NCI-H226 (cell line): ENCODE measurements at regions not wholly inside any gene's neighbourhood (a gene's known extent, or its start where the extent isn't known, plus 50 kb on each side); places are given as distances from the start of the nearest gene placed in this dataset.

Source experiments
- DNase-seq: peaks from one replicate; pipeline ENCODE4 v3.0.0-alpha.2; 2015

DNA sequence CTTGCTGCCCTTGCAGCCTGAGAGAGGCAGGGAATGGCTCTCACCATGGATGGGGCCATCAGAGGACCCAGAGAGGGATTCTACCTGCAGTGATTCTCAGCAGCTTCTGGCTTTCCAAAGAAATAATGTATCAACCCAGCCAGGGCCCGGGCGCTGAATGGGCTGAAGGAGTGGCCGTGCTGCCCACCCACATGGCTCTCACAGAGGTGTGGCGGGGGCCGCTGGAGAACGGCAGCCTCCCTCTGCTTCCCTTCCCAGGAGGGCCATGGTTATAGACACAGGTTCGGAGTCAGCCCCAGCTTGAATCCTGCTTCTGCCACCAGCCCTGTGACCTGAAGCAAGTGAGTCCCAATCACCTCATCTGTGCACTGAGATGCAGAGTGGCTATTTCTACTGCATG lies 82.7 kb downstream of the THAP12 start:
- no peak for DNase-seq

DNA sequence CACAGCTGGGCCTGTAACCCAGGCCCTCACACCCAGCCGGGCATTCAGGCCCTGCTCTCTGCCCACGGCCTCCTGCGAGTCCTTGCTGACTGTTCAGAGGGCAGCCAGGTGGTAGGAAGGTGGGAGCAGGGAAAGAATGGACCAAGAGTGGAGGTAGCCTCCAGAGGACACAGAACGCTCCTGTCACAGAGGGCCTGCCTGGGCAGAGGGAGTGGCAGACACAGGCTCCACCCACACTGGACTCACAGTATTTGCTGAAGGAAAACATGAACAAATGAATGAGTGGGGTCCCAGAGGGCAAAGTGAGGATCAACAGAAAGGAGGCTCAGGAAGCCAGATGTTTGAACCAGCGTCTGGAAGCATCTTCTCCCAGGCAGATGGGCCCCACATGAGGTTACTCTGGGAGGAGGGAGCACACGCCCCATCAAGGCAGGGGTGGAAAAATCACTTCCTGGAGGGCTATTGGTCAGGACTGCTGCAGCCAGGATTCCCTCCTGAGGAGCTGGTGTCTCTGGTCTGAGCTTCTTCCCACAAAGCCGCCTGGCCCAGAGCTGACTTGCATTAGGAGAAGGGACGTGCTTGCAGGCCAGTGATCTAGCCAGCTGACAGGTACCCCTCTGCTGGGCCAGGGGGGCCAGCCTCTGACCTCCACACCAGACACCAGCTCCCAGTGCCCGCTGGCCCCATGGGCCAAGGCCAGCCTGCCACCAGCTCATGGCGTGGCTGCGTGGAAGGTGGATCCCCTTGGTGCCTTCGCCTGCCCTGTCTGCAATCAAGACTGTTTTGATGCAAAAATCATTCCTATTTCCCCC lies 84.0 kb downstream of the THAP12 start:
- DNase-seq = no peak

DNA sequence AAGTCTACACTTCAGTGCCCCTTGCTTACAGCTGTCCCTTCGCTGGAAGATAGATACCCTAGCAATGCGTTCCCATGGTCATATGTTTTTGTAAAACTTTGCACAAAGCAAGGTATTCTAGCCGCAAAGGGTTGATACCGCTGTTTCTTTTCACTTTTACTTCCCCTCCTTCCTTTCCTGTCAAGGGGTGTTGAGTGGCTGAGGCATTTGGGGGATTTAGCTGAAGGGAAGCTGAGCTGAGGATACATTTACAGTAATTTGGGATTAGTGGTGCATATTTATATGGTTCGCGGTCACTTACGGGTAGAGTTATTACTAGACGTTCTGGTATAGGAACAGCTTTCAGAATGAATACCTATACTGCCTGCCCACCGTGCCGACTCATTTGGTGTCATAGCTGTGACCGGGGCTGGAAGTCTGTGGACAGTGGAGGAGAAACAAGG lies 86.9 kb upstream of the WNT11 start:
- no peak for DNase-seq

DNA sequence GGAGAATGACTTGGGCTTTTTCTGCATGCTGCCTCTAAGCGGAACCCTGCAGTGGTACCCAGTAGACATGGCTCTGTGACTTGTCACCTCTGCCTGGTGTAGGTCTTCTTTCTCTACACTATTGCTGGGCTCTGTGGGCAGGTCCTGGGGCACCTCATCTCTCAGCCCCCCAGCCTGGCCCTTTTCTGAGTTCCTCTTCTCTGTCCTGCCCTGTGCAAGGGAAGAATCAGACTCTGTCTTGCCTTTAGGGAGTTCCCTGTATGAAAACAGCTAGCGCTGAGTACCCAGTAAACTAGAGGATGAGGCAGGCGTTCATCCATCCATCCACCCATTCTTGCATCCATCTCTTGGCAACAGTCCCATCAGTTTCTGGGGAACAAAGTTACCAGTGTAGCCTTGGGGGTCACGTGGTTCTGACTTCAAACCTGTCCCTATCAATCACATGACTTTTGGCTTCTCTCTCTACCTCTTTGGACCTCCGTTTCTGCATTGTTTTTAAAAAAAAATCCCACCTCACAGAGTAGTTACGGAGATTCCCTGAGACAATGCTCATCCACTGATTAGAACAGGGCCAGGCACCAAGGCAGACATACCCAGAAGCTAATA lies 86.4 kb upstream of the WNT11 start:
- DNase-seq = no peak

DNA sequence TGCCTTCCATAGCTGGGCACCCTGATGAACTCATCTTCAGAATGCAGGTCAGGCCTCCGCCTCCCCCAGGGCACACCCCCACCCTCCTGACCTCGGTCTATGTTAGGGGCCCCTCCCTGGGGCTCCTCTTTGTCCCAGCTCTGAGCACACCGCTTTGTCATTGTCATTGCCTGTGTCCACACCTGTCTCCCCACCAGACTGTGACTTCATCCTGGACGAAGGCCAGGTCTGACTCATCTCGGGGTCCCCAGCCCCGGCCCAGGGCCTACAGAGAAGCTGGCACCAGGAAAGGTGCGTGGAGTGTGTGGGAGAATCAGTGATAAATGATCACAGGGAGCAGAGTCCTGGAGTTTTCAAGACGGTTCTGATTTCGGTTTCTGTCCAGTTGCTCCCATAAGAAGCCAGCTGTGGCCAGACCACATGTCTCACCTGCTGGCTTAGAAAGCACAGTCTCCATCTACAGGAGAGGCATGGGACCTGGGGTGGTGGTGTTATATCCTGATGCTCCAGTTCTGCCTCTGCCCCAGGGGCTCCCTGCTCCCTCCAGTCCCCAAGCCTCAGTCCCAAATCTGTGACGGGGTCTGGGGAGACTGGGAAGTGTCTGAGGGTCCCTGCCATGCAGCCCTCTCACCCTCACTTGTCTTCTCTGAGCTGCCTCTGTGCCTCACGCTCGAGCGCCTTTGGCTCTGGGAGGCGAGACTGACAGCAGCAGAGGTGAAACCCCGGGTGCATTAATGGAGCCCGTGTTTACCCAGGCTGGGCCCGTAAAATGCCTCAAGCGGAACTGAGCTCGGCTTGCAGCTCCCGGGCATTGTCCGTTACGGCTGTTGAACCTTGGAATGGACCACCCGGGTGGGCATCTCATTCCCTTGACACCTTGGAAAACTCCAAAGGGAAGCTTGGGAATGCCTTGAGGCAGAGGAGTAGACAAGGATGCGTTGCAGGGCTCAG lies 85.5 kb upstream of the WNT11 start:
- no peak for DNase-seq

DNA sequence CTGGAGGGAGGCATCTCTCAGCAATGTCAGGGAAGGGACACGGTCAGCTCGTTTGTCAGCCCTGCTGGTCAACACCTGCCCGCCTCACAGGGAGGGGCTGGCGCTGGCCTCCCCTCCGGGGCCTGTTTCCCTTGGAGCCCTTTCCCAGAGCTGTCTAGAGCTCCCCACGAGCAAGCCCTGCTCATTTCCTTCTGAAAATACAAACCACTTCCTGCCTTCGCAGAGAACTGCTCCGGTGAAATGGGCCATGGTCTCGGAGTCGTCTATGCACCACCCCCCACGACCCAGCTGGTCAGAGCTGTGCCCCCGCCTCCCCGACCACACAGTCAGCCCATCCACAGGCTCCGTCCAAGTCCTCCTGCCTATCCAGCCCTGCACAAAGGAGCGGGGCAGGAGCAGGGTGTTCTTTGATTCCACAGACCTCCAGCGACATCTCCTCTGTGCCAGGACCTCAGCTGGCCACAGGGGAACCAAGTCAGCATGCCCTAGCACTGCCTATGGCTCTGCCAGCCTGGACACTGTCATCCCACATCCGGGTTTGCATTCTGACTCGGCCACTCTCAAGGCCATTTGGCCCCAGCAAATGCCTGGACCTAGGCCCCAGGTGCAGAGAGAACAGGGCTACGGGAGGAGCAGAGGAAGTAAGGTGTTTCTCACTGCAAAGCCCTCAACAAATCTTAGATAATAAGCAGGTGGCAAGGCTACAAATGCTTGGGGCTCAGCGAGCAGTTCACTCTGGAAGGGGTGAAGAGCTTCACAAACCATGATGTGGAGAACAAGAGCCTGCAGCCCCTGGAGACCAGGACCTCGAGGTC lies 82.1 kb upstream of the WNT11 start:
- DNase-seq = no peak

DNA sequence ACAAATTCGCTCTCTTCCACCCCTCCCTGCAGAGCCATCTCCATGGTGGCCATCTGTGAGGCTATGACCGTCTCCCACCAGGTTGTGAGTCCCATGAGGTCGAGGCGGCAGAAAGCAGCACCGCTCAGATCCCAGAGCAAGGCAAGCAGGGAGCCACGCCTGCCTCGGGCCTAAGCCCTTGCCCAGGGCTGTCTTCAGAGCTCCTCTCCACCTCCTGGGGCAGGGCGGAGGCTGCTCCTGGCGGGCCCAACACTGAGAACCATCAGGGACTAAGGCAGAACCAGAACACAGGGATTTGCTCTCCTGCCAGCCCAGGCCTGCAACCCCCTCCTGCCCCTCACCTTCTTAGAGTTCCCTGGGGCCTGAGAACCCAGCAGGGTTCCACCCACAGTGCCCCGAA lies 80.9 kb upstream of the WNT11 start:
- no peak for DNase-seq

DNA sequence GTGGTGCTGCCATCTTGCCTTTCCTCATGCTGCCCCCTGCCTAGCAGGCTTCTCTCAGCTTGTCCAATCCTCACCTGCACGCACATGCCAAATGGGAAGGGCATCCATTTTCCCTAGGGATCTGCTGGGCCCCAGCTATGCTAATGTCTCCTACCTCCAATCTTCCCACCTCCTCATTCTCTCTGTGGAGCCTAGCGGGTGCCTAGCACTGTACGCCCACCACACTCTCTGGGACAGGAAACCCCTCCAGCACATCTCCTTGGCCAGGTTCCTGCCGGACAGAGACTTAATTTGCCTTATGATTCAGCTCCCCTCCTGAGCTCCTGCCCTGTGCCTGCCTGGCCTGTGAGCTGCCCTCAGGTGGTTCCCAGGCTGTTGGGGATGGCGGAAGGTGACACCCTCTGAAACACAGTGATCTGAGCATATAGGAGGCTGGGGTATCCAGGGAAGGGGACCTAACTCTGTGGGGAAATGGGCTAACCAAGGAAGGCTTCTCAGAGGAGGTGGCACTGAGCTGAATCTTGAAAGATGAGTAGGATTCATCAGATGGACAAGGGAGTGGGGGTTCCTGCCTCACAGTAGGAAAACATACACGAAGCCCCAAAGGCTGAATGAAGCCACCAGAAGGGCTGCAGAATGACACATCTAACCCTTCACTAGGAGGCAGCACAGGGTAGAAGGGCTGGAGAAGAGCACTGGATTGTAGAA lies 79.2 kb upstream of the WNT11 start:
- DNase-seq = no peak

DNA sequence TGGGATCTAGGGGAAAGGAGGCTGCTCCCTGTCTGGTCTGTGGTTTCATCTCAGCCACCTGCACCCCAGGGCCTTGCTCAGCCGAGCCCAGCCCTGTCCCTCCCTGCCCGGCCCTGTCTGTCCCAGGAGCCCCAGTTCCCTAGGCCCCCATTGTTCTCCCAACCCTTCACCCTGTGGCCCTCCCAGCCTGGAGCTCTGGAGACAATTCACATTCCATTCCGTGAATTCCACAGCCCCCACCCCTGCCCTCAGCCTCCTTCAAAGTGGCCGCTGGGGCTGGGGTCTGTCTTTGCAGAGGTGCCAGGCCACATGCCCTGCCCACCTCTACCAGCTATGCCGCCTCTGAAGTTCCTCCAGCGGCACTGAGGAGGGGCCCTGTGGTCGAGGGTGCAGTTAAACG lies 77.9 kb upstream of the WNT11 start:
- no peak for DNase-seq

DNA sequence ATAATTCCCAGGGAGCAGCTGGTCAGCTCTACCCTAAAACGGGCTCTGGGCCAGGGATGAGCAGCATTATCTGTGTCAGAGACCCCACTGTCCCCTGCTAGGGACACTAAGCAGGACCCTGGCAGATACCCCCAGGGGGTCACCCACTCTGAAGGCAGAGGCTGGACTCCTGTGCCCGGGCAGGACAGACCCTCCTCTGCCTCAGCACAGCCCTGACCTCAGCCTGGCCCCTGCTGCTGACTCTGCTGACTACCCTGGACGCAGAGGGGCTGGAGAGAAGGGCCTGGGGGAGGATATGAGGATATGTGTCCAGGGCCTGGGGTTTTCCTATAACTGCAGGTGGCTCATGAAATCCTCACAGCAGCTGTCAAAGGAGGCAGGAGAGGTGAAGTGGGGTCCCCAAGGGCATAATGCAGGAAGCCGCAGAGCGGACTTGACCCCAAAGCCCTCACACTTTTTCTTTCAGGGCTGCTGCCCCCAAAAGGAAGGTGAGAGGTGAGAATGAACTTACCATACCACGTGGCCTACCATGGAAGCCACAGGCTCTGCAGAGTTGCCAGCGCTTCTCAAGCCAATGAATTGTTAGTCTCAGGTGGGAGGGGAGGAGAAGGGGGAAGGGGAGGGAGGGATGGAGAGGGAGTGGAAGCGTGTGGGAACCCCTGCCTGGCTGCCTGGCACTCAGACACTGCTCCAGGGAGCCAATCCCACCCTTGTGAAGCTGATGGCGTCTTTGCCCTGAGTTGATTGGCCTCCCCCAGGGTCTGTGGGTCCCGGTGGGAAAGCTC lies 76.7 kb upstream of the WNT11 start:
- DNase-seq = no peak

DNA sequence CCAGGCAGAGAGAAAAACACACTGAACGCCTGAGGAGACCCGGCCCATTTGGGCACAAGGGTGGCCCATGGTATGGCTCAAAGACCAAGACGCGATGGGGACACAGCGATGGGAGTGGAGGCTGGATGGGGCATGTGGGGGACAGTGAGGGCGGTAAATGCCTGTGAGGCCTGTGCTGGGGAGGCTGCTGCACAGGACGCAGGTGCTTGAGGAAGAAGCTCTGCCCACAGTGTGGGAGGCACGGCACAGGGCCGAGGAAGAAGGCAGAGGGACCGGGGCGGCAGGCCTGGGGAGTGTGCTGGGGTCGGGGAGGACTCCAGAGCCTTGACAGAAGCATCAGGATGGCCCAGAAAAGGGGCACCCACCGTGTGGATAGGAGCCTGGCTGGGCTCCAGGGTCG lies 75.9 kb upstream of the WNT11 start:
- DNase-seq = no peak

DNA sequence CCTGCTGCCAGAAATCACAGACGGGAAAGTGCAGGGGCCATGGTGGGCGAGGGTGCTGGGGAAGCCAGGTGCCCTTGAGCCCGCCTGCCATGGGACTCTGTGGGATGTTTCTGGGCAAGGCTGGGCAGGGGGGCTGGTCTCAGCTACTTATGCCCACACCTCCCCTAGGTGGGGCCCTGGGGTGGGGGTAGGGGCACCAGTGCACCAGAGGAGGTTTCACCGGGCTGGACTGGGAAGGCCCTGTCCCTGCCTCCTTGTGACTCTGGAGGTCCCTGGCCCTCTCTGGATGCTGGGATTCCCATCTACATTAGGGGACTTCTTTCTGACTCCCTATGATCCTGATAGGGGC lies 75.2 kb upstream of the WNT11 start:
- no peak for DNase-seq

DNA sequence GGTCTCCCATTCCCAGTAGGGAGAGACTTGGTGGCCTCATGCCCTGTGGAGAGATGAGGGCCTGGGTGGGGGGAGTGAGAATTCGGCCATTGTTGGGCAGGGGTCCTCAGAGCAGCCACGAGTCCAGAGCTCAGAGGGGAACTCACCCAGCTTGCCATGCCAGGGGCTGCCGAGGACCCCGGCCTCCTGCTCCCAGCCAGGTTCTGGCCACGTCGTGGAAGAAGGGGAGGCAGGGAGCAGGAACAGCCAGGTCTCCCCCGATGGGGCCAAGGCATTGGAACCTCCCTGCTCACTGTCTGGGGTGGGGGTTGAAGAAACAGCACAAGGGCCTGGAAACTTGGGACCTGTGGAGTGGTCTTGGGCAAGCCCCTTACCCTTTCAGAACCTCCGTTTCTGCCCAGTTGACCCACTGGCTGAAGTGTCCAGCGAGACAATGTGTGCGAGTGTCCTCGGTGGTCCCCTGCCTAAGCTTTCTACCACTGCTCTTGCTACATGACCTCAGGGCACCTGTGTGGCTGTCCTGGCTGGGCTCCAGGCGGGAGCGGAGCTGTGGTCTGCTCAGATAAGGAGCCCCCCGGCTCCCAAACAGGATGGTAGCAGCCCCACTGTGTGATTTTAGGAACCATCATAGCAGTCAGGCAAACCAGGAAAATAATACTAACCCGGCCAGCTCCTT lies 74.7 kb upstream of the WNT11 start:
- no peak for DNase-seq

DNA sequence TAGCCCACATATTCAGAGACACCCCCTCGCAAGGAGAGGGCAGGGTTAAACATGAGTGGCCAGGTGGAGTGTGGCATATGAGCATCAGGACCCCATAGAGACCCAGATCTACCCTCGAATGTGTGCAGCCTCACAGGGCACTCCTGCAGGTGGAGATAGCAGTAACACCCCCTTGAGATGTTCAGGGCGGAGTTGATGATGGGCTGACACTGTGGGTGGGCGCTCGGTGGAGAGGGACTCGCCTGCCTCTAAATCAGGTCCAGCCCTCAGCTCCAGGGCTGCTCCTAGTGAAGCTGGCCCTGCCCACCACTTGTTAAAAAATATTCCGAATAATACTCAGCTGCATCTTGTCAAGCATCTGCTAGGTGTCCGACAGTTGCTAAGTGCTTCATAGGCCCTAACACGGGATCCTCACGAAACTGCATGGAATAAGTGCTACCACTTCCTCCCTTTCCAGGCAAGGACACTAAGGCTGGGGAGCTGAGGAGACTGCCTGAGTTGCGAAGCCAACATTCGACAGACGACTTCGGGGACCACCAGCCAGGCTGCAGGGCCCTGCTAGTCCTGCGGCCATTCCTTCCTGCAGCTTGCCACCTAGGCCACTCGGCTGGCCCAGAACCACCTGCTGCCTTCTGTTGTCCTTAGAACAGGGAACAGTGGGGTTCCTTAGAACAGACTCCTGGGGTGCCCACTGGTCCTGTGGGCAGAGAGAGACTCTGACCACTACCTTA lies 74.0 kb upstream of the WNT11 start:
- DNase-seq = no peak

DNA sequence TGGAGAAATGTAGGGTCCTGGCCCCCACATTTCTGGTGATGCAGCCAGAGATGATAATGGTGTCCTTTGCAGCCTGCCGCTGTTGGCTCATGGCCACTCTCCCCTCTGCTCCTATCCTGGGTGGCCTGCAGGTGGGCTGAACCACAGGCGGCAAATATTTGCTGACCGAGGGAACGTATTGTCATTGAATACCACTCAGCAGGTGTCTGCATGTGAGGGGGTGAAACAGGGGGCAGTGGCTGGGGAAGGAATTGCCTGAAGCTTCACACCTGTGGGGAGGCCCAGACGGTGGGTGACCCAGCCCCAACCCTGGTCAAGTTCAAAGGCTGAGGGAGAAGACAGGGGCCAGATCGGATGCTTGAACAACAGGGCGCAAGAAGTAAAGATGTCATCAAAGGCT lies 73.3 kb upstream of the WNT11 start:
- no peak for DNase-seq

DNA sequence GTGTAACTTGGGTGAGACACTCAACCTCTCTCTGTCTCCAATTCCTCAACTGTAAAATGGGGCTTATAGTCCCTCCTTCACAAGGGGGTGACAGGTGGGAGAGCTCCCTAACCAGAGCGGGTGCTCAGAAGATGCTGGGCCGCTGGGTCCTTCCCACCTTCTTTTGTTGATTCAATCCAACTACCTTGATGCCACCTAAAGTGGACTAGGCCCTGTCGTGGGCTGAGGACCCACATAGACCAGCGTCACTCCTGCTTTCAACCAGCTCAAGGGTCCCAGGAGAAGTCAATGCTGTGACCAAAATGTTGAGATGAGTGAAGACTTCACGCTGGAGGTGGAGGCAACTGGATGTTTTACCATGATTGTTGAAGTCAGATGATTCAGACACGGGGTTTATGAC lies 72.7 kb upstream of the WNT11 start:
- no peak for DNase-seq

DNA sequence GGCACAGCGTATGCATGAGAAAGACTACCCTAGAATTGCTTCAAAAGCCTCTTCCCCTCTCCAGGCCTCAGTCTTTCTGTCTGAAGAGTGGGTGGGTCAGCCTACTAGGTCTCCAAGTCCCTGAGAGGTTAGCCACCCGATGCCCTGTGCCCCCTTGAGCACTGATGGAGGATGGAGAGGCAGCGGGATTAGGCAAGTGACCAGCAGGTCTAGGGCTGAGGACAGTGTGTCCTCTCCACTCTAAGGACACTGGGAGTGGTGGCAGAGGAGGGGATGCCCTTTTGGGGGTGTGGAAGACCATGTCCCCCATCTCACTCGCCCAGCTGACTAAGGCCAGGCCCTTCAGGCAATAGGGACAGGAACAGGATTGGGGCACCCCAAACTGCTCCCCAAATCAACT lies 72.2 kb upstream of the WNT11 start:
- DNase-seq = no peak

DNA sequence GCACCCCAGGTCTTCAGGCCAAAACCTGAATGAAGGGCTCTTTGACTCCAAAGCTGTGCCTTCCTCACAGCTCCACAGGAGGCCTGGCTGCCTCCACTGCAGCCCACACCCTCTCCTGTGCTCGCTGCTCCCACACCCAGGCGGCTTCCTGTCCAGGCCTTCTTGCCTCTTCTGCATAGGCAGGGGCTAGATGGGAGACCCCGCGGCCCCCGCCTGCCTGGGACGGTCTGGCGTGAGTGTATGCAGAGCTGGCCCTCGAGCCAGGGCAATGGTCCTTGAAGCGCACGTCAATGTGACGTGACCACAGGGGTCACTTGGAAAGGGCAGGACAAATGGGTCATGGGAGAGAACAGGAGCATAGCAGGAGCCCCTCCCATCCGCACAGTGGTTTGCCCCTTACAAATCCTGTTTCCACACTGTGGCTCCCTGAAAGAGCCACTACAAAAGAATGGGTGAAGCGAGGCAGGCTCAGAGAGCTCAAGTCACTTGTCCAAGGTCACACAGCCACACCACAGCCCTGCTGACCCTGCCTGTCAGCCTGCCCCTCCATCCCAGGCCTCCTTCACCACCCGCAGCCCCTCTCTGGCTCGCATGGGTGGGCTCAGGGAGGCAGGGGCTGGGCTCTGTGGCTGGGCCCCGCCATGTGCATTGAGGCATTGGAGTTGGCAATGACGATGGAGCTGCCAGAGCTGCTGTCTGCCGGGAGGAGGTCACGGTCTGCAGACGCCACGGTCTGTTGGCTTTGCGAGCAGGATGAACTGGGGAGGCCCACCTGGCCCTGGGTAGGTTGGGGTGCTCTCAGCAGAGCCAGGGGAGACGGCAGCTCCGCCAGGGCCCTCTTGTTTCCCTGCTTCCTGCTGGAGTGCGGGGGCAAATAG lies 71.2 kb upstream of the WNT11 start:
- no peak for DNase-seq

DNA sequence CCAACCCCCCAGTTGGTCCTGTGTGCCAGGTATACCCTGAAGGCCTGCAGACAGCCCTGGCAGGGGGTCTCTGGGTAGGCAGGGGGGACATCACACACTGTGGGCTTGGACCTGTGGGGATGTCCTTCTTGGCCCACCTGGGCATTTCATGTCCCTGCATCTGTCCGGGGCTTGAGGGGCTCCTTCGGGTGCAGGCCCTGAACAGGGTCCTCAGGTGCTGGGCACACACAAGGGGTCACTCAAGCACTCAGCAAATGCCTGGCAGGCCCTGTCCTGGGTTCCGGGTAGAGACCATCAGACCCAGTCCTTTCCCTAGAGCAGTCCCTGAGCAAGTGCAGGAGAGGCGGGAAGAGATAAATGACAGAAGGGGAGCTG lies 70.5 kb upstream of the WNT11 start:
- DNase-seq = no peak
